Esophagus squamous epithelium (tissue), 4 donors: ENCODE measurements at regions not wholly inside any gene's neighbourhood (a gene's known extent, or its start where the extent isn't known, plus 50 kb on each side); places are given as distances from the start of the nearest gene placed in this dataset.

Experiments used
- POLR2A ChIP-seq, 4 donors: fragments of 450-650 bp; IDR thresholded peaks; one replicate each; pipeline ENCODE4 v1.6.1; 2017; ENCODE audit warnings: antibody characterized with exemption in 4 of 4, mild to moderate bottlenecking in 4 of 4, moderate library complexity in 3 of 4
- TF ChIP-seq, protein P1 (sequence below), 6 experiments: fragments of 450-650 bp in 4 of 6; fragments of 200-600 bp in 2 of 6; sonication (generic) in 2 of 6; IDR thresholded peaks; one replicate each; pipeline ENCODE4 v1.5.1; 2016 to 2019; ENCODE audit warnings: antibody characterized with exemption in 6 of 6, mild to moderate bottlenecking in 4 of 6, moderate library complexity in 4 of 6

DNA sequence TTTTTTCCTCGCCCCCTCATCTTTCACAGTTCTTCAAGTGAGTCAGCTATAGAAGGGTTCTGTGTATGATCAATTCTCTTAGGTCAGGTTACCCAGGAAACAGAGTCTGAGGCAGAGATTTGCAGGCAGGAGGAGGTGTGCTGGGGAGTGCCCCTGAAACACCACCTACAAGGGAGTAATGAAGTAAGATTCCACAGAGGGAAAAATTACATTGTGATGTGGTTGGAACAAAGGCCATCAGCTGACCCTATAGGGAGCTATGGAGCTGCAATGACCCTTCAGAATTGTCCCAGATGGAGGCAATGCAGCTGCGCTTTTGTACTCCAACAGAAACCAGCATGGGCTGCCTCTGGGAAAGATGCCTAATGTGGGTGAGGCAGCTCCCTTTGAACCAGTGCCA lies 142.2 kb upstream of the CNTN3 start:
- TF ChIP-seq POLR2A (IDR thresholded peaks at IDR 0.05): no peak
- TF ChIP-seq, protein P1, sequence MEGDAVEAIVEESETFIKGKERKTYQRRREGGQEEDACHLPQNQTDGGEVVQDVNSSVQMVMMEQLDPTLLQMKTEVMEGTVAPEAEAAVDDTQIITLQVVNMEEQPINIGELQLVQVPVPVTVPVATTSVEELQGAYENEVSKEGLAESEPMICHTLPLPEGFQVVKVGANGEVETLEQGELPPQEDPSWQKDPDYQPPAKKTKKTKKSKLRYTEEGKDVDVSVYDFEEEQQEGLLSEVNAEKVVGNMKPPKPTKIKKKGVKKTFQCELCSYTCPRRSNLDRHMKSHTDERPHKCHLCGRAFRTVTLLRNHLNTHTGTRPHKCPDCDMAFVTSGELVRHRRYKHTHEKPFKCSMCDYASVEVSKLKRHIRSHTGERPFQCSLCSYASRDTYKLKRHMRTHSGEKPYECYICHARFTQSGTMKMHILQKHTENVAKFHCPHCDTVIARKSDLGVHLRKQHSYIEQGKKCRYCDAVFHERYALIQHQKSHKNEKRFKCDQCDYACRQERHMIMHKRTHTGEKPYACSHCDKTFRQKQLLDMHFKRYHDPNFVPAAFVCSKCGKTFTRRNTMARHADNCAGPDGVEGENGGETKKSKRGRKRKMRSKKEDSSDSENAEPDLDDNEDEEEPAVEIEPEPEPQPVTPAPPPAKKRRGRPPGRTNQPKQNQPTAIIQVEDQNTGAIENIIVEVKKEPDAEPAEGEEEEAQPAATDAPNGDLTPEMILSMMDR (IDR thresholded peaks at IDR 0.05): no peak
